GM21825 (cell line): ENCODE measurements at regions not wholly inside any gene's neighbourhood (a gene's known extent, or its start where the extent isn't known, plus 50 kb on each side); places are given as distances from the start of the nearest gene placed in this dataset.

ENCODE experiments used
- ATAC-seq: cut with Tn5 transposase; IDR thresholded peaks from one replicate; pipeline ENCODE4 v1.9.1; 2021; ENCODE audit warnings: mild to moderate bottlenecking, moderate library complexity; ENCODE audit not compliant: unreplicated experiment

DNA sequence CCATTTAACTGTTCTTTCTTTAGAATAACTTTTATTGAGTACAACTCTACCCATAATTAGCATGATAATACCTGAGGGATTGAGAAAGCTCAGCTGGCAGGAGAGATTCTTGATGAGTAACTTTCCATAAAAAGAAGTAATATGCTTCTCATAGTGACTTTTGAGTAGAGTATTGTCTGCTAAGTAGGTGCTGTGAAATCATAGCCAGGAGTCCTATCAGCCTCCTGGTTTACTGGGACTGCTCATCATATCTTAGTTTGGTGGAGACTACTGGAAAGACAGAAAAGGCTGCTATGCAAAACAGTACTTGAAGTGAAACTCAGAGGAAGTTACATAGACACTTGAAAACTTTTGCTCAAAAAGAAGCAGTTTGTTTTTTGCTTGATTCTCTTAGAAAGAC lies 113.3 kb upstream of the ATP2B1 start:
- ATAC-seq, result peak; percentile 60

- no peak for ATAC-seq
These were observed 109.0 kb upstream of the ATP2B1 start for GRCh38 chr12:89817501-89818226.

DNA sequence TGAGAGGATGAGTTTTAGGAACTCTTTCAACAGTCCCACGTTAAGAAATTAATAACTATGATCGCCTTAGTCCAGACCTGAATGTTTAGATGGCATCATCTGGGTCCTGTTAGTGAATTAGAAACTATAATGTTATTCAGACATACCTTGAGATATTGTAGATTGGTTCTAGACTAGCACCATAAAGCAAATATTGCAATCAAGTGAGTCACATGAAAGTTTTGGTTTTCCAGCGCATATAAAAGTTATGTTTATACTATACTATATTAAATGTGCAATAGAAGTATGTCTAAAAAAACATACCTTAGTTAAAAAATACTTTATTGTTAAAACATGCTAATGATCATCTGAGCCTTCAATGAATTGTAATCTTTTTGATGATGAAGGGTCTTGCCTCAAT lies 106.6 kb upstream of the ATP2B1 start:
- ATAC-seq, result no peak

GRCh38 chr12:89803412-89803811 lies 94.8 kb upstream of the ATP2B1 start:
- ATAC-seq, result no peak

- ATAC-seq, result no peak
These were observed 92.6 kb upstream of the ATP2B1 start for GRCh38 chr12:89801284-89801683.

GRCh38 chr12:89800435-89800834 lies 91.8 kb upstream of the ATP2B1 start:
- ATAC-seq, result no peak

GRCh38 chr12:89799316-89799715 lies 90.7 kb upstream of the ATP2B1 start:
- no peak for ATAC-seq

DNA sequence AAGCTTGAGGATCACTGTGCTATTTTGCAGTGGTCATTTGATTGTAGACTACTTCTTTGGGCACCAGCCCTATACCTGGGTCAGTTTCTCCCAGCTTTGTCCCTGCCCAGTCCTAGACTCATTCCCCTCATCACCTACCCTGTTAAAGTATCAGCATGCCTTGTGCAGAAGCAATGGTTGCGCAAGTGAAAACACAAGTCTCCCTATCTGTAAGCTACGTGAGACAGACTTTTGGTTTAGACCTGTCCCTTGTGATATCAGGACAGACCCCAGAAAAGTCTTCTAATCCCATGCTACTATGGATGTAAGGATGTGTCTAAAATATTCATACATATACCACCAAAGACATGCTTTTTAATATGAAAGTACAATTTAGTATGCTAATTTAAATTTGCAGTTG lies 88.8 kb upstream of the ATP2B1 start:
- no peak for ATAC-seq

DNA sequence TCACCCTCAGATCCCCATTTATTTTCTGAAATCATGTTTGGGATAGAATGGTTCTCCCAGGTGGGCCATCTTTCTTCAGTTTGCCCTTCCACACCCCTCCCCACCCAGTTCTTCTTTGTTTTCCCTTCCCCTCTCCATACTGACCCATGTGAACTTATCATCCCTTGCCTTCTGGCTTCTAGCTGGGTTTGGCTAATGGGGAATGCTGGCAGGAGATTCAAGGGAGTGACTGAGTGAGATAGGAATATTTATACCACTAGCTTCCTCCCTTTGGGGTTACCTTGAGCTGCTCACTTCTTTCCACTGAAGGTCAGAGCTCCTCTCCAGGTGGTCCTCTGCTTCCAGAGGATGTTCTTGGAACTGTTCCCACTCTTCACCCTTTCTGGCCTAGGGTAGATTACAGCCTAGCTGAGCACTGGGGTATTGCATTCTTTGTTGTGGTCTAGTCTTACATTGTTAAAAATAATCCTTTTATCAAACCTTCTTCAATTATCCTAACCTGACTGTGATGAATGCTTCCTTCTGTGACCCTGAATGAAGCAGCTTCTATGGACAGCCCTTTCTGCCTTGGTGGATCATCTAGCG lies 88.3 kb upstream of the ATP2B1 start:
- ATAC-seq, result no peak

DNA sequence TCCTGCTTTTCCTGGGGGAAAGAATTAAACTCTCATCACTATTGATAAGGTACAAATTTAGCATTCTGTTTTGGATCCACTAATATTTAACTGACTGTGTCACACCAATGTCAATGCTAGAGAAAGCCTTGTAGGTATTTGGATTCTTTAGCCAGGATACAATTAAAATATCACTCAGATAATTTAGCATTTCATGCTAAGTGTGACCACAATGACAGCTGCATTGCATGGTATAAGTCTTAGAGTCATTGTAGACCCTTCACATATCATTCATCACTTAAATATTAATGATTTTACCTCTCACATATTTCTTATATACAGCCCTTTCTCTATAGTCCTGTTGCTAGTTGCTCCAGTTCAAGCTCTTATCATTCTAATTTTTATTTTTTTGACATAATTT lies 85.3 kb upstream of the ATP2B1 start:
- no peak for ATAC-seq

DNA sequence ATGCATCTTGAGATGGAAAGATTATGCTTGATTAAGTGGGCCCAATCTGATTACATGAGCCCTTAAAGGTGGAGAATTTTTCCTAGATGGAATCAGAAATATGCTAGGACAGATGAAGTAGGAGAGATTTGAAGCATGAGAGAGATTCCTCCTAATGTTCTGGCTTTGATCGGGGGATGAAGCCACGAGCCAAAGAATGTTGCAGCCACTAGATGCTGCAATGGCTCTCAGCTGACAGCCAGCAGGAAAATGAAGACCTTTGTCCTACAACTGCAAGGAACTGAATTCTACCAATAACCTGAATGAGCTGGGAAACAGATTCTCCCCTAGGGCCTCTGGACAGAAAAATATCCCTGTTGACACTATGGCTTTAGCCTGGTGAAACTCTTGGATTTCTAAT lies 82.6 kb upstream of the ATP2B1 start:
- no peak for ATAC-seq

DNA sequence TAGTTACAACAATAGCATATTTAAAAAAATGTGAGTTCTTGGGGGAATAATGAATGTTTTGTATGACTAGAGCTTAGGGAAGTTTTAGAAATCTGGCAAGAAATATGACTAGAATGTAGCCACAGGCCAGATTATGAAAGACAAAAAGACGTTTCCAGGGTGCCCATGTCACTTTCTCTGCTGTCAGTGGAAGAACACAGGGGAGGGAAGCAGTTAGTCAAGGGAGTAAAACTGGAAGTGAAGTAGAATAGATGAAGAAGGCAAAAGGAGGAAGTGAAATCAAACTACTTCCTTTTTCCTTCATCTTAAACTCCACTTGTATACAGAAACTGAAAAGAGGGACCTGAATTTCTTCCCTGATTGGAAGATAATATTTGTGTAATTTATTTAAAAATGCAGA lies 81.2 kb upstream of the ATP2B1 start:
- peak; percentile 80 for ATAC-seq

DNA sequence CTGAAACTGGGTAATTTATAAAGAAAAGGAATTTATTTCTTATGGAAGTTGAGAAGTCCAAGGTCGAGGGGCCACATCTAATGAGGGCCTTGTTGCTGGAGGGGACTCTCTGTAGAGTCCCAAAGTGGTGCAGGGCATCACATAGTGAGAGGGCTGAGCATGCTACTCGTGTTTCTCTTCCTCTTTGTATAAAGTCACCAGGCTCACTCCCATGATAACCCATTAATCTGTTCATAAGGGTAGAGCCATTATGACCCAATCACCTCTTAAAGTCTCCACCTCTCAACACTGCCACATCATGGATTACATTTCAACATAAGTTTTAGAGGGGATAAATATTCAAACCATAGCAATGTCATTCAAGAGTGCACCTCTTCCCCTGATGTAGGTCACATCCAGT lies 79.1 kb upstream of the ATP2B1 start:
- no peak for ATAC-seq

DNA sequence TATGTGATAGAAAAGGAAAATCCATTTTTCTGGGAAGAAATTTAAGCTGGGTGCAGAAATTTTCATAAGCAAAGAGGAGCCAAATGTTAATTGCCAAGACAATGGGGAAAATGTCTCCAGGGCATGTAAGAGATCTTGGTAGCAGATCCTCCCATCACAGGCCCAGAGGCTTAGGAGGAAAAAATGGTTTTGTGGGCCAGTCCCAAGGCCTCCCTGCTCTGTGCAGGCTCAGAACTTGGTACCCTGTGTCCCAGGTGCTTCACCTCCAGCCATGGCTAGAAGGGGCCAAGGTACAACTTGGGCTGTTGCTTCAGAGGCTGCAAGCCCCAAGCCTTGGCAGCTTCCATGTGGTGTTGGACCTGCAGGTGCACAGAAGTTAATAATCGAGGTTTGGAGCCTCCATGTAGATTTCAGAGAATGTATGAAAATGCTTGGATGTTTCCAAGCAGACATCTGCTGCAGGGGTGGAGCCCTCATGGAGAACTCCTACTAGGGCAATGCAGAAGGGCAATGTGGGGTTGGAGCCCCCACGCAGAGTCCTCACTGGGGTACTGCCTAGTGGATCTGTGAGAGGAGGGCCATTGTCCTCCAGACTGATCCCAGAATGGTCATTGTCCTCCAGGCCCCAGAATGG lies 77.7 kb upstream of the ATP2B1 start:
- no peak for ATAC-seq

DNA sequence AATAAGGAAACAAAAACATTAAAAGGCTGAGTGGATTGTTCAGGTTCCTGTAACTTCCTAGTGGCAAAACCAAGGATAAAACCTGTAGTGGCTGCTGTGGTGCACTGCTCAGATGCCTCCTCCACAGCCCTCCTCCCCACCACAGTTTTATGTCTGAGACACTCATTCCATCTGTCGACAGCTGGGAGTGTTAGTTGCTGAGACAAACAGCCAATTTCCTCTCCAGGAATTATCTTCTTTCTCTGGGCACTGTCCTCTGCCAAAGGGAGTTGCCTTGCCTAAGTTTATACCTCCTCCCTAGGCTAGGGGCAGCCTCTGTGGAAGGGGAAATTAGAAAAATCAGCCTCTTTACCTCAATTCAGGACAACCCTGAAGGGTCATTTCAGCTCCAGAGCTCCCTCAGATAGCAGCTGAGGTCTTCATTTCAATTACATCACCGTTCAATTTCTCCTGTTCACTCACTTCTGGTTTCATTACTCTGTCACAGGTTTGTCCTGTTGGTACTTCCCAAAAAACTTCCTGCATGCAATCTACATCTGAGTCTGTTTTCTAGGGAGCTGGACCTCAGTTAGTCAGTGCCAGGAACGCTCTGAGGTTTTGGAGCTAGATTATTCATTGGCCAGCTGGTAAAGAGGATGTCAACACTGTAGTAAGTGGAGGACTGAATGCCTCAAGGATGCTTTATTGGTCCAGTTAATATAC lies 74.9 kb upstream of the ATP2B1 start:
- no peak for ATAC-seq

- ATAC-seq, result no peak
These were observed 74.2 kb upstream of the ATP2B1 start for GRCh38 chr12:89782807-89783206.

DNA sequence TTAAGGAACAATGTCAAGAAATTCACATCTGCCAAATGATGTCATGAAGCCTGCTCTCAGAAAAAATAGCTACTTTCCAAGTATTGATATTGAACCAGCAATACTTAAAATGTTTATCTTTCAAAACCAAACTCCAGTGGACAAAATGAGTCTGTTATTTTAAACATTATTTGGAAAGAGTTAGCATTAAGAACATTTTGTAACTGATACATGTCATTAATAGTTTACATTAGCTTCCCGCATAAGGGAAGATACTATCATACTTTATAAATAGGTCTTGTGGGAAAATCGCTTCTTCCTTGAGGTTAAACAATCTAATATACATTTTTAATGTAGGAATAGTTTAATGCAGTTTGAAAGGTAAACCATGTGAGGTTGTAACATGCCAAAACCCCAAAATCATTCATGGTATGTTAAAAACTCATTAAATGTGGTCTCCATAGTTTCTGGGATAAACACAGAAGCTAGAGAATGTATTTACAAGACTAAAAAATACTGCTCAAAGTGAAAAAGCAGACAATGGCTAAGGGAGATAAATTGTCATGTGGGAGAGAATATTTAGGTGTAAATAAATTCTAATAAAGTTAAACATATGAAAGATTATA lies 73.4 kb upstream of the ATP2B1 start:
- no peak for ATAC-seq

DNA sequence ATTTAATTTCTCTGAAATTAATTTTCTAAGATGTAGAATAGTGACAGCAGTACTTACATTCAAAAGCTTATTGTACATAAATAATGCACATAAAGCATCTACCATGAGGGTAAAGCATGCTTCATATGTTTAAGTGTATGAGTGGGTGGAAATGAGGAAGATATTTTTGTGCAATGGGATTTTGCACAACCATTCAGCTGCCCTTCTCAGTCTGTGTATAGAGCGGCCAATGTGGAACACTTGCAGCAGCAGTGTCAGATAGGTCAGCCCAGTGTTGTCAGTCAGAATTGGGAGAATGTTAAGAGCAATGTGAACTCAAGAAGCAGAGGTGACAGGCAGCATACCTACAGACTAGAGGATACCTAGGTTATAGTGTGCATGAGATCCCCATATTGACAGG lies 72.5 kb upstream of the ATP2B1 start:
- no peak for ATAC-seq

DNA sequence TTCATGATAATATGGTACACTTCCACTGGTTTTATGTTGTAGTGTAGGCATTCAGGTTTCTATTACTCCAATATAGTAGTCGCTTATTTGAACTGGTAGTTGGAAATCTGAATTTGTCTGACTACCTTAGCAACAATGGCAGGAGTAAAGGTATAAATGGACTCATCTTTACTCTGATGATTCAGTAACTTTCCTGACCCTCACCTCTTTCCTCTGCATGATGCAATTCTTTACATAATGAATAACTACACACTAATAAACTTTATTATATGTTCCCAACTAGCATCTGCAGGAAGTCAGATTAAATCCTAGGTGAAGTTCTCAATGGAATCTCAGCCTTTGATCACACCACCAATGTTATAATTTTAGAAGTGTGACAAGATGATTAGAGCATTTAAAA lies 70.5 kb upstream of the ATP2B1 start:
- no peak for ATAC-seq

DNA sequence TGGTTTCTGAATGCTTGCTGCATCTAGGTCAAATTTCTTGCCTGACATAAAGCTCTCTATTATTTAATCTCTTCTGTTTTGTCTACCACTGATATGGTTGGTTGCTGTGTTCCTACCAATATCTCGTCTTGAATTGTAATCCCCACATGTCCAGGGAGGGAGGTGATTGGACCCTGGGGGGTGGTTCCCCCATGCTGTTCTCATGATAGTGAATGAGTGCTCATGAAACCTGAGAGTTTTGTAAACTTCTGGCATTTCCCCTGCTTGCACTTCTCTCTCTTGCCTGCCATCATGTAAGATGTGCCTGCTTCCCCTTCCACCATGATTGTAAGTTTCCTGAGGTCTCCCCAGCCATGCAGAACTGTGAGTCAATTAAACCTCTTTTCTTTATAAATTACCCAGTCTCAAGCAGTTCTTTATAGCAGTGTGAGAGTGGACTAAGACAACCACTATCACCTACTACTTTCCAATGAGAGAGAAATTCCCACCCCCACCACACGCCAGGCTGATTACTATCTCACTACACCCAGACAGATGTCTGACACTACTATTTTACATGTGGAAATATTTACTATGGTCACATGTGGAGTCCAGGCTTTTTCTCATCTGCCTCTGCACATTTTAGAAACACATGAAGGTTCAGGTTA lies 69.2 kb upstream of the ATP2B1 start:
- ATAC-seq, result no peak

DNA sequence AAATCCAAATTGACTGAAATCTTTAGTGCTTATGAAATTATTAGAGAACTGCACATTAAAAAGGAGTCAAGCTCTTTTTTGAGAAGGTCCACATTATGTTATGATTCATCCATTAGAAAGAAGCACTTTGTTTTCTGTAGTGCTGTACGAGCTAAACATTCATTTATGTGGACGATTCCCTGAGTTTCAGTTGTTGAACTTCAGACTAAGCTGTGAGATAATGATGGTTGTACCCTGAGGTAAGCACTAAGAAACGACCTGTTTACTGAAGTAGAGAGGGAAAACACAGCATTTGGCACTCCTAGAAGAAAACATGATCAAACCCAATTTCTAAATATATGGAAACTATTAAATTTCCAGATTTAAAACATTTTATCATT lies 67.3 kb upstream of the ATP2B1 start:
- no peak for ATAC-seq
